Vagina (tissue), 2 donors: ENCODE measurements at regions not wholly inside any gene's neighbourhood (a gene's known extent, or its start where the extent isn't known, plus 50 kb on each side); places are given as distances from the start of the nearest gene placed in this dataset.

ENCODE experiments used
- DNase-seq, 2 donors: peaks; one replicate each; pipeline ENCODE4 v3.0.0-alpha.2; 2017; ENCODE audit errors: extremely low spot score in 2 of 2
- H3K27ac ChIP-seq: fragments of 200-600 bp; sonication (generic); one replicate; pipeline ENCODE4 v1.5.1; 2019
- H3K27me3 ChIP-seq: fragments of 200-600 bp; sonication (generic); one replicate; pipeline ENCODE4 v1.5.1; 2019
- H3K36me3 ChIP-seq, 2 donors: fragments of 200-600 bp; sonication (generic); one replicate each; pipeline ENCODE4 v1.5.1; 2017 to 2019
- H3K4me1 ChIP-seq: fragments of 200-600 bp; sonication (generic); one replicate; pipeline ENCODE4 v1.5.1; 2019
- H3K4me3 ChIP-seq, 2 donors: fragments of 200-600 bp; sonication (generic); 1 replicate in 1 of 2; 2 replicates in 1 of 2; pipeline ENCODE4 v1.5.1; 2016 to 2019
- H3K9me3 ChIP-seq: fragments of 200-600 bp; sonication (generic); one replicate; pipeline ENCODE4 v1.5.1; 2019
- POLR2A ChIP-seq, 2 donors: fragments of 450-650 bp; IDR thresholded peaks; one replicate each; pipeline ENCODE4 v1.6.1; 2017; ENCODE audit warnings: antibody characterized with exemption in 2 of 2, mild to moderate bottlenecking in 2 of 2, moderate library complexity in 2 of 2
- POLR2AphosphoS5 ChIP-seq, 2 donors: sonication (generic); formaldehyde crosslinking; IDR thresholded peaks; one replicate each; pipeline ENCODE4 v1.9.0; 2017; ENCODE audit warnings: antibody characterized with exemption in 2 of 2, mild to moderate bottlenecking in 2 of 2, low read depth in 1 of 2; ENCODE audit not compliant: insufficient read depth in 1 of 2
- intact Hi-C: fragments of 100-400 bp; cut with DNase I; formaldehyde crosslinking; loops from one replicate; pipeline ENCODE4 v1.15.1; 2023
- TF ChIP-seq, protein P1 (sequence below), 3 experiments: fragments of 450-650 bp in 2 of 3; fragments of 200-600 bp in 1 of 3; sonication (generic) in 1 of 3; IDR thresholded peaks; one replicate each; pipeline ENCODE4 v1.5.1; 2017 to 2019; ENCODE audit warnings: antibody characterized with exemption in 3 of 3, mild to moderate bottlenecking in 2 of 3, moderate library complexity in 2 of 3

DNA sequence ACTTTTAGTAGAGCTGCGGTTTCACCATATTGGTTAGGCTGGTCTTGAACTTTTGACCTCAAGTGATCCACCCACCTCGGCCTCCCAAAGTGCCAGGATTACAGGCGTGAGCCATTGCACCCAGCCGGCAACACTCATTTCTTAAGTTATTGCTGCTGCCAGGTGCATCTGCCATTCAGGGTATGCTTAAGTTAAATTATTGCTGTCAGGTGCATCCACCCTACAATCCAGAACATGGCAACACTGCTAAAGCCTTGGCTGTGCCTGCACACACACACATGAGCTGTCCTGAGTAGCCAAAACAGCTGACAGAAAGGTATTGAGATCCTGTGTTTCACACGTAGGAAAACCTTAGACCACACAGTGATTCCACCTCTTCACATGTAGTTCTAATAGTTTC is 148.2 kb downstream of the FAM161A start:
- intact Hi-C loops: no loop called here
- no peak for TF ChIP-seq POLR2A (IDR thresholded peaks at IDR 0.05)
- TF ChIP-seq POLR2AphosphoS5 (IDR thresholded peaks at IDR 0.05; ENCODE audit: insufficient read depth in 1 of 2, low read depth in 1 of 2): no peak
- TF ChIP-seq, protein P1, sequence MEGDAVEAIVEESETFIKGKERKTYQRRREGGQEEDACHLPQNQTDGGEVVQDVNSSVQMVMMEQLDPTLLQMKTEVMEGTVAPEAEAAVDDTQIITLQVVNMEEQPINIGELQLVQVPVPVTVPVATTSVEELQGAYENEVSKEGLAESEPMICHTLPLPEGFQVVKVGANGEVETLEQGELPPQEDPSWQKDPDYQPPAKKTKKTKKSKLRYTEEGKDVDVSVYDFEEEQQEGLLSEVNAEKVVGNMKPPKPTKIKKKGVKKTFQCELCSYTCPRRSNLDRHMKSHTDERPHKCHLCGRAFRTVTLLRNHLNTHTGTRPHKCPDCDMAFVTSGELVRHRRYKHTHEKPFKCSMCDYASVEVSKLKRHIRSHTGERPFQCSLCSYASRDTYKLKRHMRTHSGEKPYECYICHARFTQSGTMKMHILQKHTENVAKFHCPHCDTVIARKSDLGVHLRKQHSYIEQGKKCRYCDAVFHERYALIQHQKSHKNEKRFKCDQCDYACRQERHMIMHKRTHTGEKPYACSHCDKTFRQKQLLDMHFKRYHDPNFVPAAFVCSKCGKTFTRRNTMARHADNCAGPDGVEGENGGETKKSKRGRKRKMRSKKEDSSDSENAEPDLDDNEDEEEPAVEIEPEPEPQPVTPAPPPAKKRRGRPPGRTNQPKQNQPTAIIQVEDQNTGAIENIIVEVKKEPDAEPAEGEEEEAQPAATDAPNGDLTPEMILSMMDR (IDR thresholded peaks at IDR 0.05): no peak
- no peaks in the 10 kb centered on the region for H3K4me1 ChIP-seq
- DNase-seq: no peak
- H3K9me3 ChIP-seq: no peaks in the 10 kb centered on the region
- H3K4me3 ChIP-seq: no peak overlapping the region
- H3K27me3 ChIP-seq: no peaks in the 10 kb centered on the region
- no peaks in the 10 kb centered on the region for H3K36me3 ChIP-seq
- H3K27ac ChIP-seq: no peak overlapping the region

DNA sequence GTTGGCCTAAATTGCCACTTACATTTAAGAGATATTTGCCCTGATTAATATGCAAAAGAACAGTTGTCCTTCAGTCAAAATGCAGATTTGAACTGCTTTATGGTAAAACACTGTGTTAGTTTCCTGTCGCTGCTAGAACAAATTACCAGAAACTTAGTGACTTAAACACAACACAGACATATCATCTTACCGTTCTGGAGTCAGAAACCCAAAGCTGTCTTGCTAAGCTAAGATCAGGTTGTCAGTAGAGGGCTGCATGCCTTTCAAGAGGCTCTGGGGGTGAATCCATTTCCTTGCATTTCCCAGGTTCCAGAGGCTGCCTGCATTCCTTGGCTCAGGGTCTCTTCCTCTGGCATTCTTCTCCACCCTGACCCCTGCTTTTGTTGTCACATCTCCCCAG is 149.5 kb downstream of the FAM161A start:
- TF ChIP-seq POLR2AphosphoS5 (IDR thresholded peaks at IDR 0.05; ENCODE audit: insufficient read depth in 1 of 2, low read depth in 1 of 2) (no peak), POLR2A (IDR thresholded peaks at IDR 0.05) (no peak)
- TF ChIP-seq, protein P1 (IDR thresholded peaks at IDR 0.05): no peak
- no peaks in the 10 kb centered on the region for H3K36me3 ChIP-seq
- no peaks in the 10 kb centered on the region for H3K9me3 ChIP-seq
- no peak overlapping the region for H3K27ac ChIP-seq
- H3K4me3 ChIP-seq: no peak overlapping the region
- DNase-seq: no peak
- H3K27me3 ChIP-seq: no peaks in the 10 kb centered on the region
- no peaks in the 10 kb centered on the region for H3K4me1 ChIP-seq
- intact Hi-C loops: no loop called here

DNA sequence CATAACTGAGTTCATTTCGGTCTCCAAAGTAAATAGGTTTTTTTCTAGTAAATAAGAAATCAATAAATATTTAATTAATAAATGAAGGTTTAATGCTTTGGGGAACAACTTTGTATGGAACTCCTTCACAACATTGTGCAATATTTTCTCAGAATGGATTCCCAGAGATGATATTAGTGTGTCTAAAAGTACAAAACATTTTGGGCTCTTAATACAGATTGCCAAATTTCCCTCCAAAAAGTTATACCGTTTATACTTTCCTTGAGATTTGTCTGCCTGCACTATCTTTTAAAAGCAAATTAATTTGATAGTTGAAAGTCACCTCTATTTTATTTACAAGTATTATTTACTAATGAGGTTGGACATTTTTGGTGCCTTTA is 151.8 kb downstream of the FAM161A start:
- no peak for DNase-seq
- intact Hi-C loops: no loop called here
- H3K27ac ChIP-seq: no peak overlapping the region
- H3K27me3 ChIP-seq: no peaks in the 10 kb centered on the region
- H3K36me3 ChIP-seq: no peaks in the 10 kb centered on the region
- no peak overlapping the region for H3K4me3 ChIP-seq
- H3K4me1 ChIP-seq: no peaks in the 10 kb centered on the region
- TF ChIP-seq POLR2AphosphoS5 (IDR thresholded peaks at IDR 0.05; ENCODE audit: insufficient read depth in 1 of 2, low read depth in 1 of 2): no peak
- TF ChIP-seq POLR2A (IDR thresholded peaks at IDR 0.05): no peak
- TF ChIP-seq, protein P1 (IDR thresholded peaks at IDR 0.05): no peak
- no peaks in the 10 kb centered on the region for H3K9me3 ChIP-seq

DNA sequence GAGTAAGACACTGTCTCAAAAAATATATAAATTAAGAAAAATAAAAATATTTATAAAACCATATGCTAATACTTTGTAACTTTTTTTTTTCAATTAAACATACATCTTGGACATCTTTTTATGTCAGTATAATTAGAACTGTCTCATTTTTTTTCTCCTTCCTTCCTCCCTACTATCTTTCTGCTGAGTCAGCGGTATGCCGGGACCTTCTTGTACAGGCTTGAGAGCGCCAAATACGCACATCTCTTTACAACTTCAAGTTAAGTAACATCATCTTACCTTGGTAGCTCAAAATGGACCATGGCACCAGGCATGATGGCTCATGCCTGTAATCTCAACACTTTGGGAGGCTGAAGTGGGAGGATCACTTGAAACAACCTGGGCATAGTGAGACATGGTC is 153.4 kb downstream of the FAM161A start:
- intact Hi-C loops: no loop called here
- no peak overlapping the region for H3K27ac ChIP-seq

More for the DNA sequence above, 153.4 kb downstream of the FAM161A start:
- no peak overlapping the region for H3K4me3 ChIP-seq
- no peaks in the 10 kb centered on the region for H3K36me3 ChIP-seq
- DNase-seq: no peak
- TF ChIP-seq POLR2AphosphoS5 (IDR thresholded peaks at IDR 0.05; ENCODE audit: insufficient read depth in 1 of 2, low read depth in 1 of 2): no peak
- TF ChIP-seq POLR2A (IDR thresholded peaks at IDR 0.05): no peak
- TF ChIP-seq, protein P1 (IDR thresholded peaks at IDR 0.05): no peak
- H3K4me1 ChIP-seq: no peaks in the 10 kb centered on the region
- H3K9me3 ChIP-seq: no peaks in the 10 kb centered on the region
- H3K27me3 ChIP-seq: no peaks in the 10 kb centered on the region
